ENCODE measurements at regions not wholly inside any gene's neighbourhood (a gene's known extent, or its start where the extent isn't known, plus 50 kb on each side); places are given as distances from the start of the nearest gene placed in this dataset.
A peak's percentile ranks its signal among the peaks of the same experiment; 100 is the strongest.

DNA sequence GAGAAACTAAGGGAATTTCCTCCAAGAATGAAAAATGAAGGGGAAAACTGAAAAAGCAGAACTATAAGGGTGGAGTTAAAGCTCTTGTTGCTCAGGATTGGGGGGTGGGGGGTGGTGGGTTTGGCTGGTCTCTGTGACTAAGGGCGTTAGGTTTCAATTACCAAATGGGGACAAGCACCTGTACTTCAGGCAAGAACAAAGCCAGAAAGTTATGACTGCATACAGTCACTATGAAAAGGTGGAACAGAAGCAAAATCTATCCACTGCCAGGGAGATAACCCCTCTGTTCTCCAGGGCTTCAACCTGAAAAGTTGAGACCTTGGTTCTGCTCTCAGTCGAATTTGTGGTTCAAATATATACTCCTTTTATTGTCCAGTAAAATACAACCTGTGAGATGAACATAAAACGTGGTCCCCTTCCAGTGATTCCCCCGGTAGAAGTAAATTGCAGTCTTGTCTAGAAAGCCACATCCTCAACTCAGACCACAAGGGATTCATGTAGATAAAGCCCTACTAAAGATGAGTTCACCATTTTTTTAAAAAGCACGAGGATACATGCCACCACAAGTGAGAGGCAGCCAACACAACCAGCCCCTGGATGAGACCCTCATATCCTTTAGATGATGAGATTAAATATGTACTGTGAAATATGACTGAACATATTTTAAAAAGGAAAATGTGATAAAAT, 257.1 kb upstream of the RPS6KA3 start:
- H3K36me3 Mint-ChIP-seq (ENCODE audit: low read depth): peaks cover 2% of the 10 kb centered on the region
- peaks cover 6% of the 10 kb centered on the region for H3K9me3 Mint-ChIP-seq
- peak overlapping the region; percentile 4 for H3K4me3 Mint-ChIP-seq
- peak overlapping the region; percentile 65 for H3K27ac Mint-ChIP-seq
- H3K27me3 Mint-ChIP-seq (ENCODE audit: low read depth): peaks cover 35% of the 10 kb centered on the region
- H3K4me1 Mint-ChIP-seq (ENCODE audit: low read depth): peaks cover 27% of the 10 kb centered on the region

- Mint-ChIP-seq H3K27me3 (ENCODE audit: low read depth) (peaks cover 26% of the 10 kb centered on the region), H3K4me3 (no peak overlapping the region), H3K36me3 (ENCODE audit: low read depth) (peaks cover 7% of the 10 kb centered on the region), H3K27ac (no peak overlapping the region), H3K4me1 (ENCODE audit: low read depth) (peaks cover 28% of the 10 kb centered on the region), H3K9me3 (peaks cover 6% of the 10 kb centered on the region)
Observed at GRCh38 chrX:20522420-20522819, 255.7 kb upstream of the RPS6KA3 start.

DNA sequence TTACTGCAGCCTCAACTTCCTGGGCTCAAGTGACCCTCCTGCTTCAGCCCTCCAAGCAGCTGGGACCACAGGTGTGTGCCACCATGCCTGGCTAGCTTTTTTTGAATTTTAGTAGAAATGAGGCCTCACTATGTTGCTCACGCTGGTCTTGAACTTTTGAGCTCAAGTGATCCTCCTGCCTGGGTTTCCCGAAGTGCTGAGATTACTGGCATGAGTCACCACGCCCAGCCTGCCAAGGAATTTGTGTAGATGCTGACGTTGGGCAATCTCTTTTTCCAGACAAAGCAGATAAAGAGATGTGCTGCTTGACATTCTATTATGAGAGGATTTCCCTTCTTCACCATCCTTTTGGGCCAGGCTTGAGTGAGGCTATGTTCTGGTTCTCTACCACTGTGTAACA, 254.5 kb upstream of the RPS6KA3 start:
- peaks cover 29% of the 10 kb centered on the region for H3K4me1 Mint-ChIP-seq (ENCODE audit: low read depth)
- H3K36me3 Mint-ChIP-seq (ENCODE audit: low read depth): peaks cover 9% of the 10 kb centered on the region
- peaks cover 6% of the 10 kb centered on the region for H3K9me3 Mint-ChIP-seq

GRCh38 chrX:20519826-20520225, 253.1 kb upstream of the RPS6KA3 start:
- H3K4me1 Mint-ChIP-seq (ENCODE audit: low read depth): peaks cover 42% of the 10 kb centered on the region
- H3K36me3 Mint-ChIP-seq (ENCODE audit: low read depth): peaks cover 9% of the 10 kb centered on the region
- peaks cover 17% of the 10 kb centered on the region for H3K27me3 Mint-ChIP-seq (ENCODE audit: low read depth)
- no peak overlapping the region for H3K27ac Mint-ChIP-seq
- peaks cover 14% of the 10 kb centered on the region for H3K9me3 Mint-ChIP-seq
- H3K4me3 Mint-ChIP-seq: no peak overlapping the region

More for the DNA sequence above, 254.5 kb upstream of the RPS6KA3 start:
- no peak overlapping the region for H3K27ac Mint-ChIP-seq
- no peak overlapping the region for H3K4me3 Mint-ChIP-seq
- peaks cover 17% of the 10 kb centered on the region for H3K27me3 Mint-ChIP-seq (ENCODE audit: low read depth)

- Mint-ChIP-seq H3K27ac (no peak overlapping the region), H3K4me1 (ENCODE audit: low read depth) (peaks cover 43% of the 10 kb centered on the region)
Observed at GRCh38 chrX:20519146-20519545, 252.4 kb upstream of the RPS6KA3 start.

DNA sequence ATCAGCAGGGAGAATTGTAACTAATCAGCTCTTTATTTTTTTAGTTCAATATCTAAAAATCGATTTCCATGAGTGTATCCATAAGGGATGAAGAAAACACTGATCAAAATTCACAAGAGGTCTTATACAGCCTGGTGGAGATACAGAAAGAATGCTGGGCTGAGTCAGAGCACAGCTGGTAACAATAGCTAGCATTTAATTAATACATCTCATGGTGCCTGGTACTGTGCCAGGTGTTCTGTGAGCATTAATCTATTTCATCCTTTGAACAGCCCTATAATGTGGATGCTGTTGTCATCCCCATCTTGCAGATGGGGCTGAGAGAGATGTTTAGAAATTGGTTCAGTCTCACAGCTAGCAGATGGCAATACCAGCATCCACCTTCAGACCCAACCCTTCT, 250.9 kb upstream of the RPS6KA3 start:
- H3K27me3 Mint-ChIP-seq (ENCODE audit: low read depth): peaks cover 17% of the 10 kb centered on the region
- H3K4me1 Mint-ChIP-seq (ENCODE audit: low read depth): peaks cover 35% of the 10 kb centered on the region

More at GRCh38 chrX:20519146-20519545, 252.4 kb upstream of the RPS6KA3 start:
- H3K9me3 Mint-ChIP-seq: peaks cover 14% of the 10 kb centered on the region
- H3K27me3 Mint-ChIP-seq (ENCODE audit: low read depth): peaks cover 17% of the 10 kb centered on the region
- H3K4me3 Mint-ChIP-seq: no peak overlapping the region
- H3K36me3 Mint-ChIP-seq (ENCODE audit: low read depth): peaks cover 9% of the 10 kb centered on the region

DNA sequence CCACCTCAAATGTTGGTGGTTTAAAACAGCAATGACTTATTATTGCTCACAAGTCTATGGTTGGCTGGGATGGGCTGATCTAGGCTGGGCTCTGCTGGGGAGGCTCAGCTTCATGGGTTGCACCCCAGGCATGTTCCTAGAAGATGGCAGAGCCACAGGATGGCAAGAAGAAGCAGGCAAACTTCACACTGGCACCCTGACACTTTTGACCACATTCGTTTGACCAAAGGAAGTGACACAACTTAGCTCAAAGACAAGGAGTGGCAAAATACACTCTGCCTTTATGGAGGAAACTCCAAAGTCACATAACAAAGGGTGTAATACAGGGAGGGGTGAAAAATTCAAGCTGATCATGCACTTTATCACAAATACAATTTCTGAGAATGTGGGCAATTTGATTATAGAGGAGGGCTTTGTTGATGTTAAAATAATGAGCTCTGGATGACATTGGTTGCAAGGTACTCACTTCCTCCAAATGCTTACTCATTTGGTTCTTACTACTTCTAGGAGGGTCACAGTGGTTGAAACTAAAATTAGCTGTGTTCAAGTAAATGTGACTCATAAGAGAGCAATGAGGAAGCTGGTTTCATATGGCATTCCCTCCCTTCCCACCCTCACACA, 249.2 kb upstream of the RPS6KA3 start:
- Mint-ChIP-seq H3K4me1 (ENCODE audit: low read depth) (peaks cover 35% of the 10 kb centered on the region), H3K9me3 (peaks cover 16% of the 10 kb centered on the region), H3K27me3 (ENCODE audit: low read depth) (peaks cover 17% of the 10 kb centered on the region), H3K4me3 (peak overlapping the region; percentile 28), H3K36me3 (ENCODE audit: low read depth) (peaks cover 12% of the 10 kb centered on the region), H3K27ac (peak overlapping the region; percentile 94)

More for the DNA sequence above, 250.9 kb upstream of the RPS6KA3 start:
- peaks cover 9% of the 10 kb centered on the region for H3K36me3 Mint-ChIP-seq (ENCODE audit: low read depth)
- no peak overlapping the region for H3K4me3 Mint-ChIP-seq
- H3K27ac Mint-ChIP-seq: no peak overlapping the region
- peaks cover 13% of the 10 kb centered on the region for H3K9me3 Mint-ChIP-seq

DNA sequence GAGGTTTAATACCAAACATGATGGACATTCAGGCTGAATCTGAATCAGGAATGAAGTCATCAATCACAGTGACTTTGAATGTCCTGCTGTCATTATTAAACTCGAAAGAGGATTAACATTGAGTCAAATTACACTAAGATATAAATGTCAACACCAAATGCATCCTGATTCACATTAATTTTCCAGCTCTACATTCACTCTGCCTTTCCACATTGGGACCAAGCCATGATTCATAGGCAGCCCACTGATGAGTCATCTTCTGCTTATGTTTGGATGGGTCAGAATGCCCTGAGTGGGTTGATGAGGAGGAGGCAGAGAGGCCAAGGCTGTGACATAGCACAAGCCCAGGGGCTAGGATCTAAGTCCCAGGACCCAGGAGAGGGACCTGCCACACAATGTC, 247.6 kb upstream of the RPS6KA3 start:
- Mint-ChIP-seq H3K27me3 (ENCODE audit: low read depth) (peaks cover 12% of the 10 kb centered on the region), H3K4me1 (ENCODE audit: low read depth) (peaks cover 31% of the 10 kb centered on the region), H3K9me3 (peaks cover 16% of the 10 kb centered on the region), H3K36me3 (ENCODE audit: low read depth) (peaks cover 11% of the 10 kb centered on the region), H3K4me3 (no peak overlapping the region), H3K27ac (no peak overlapping the region)

DNA sequence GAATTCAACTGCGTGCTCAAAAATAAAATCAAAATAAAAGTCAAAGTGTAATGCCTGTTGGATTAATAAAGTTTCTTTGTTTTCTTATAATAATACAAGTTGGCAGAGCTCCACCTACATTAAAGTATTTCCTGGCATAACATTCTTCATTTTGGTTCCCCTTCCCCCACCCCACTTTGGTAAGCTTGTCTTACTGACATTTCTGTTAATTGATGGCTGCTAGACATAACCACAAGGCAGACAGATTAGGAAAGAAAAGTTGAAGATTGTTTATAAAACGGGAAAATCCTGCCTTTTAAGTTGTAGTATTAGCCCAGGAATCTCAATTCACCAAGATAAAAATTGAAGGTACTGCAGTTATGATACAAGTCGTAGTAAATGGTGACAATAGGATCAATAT, 246.5 kb upstream of the RPS6KA3 start:
- H3K9me3 Mint-ChIP-seq: peaks cover 16% of the 10 kb centered on the region
- no peak overlapping the region for H3K4me3 Mint-ChIP-seq
- peaks cover 5% of the 10 kb centered on the region for H3K36me3 Mint-ChIP-seq (ENCODE audit: low read depth)
- H3K4me1 Mint-ChIP-seq (ENCODE audit: low read depth): peaks cover 22% of the 10 kb centered on the region
- no peak overlapping the region for H3K27ac Mint-ChIP-seq
- peaks cover 14% of the 10 kb centered on the region for H3K27me3 Mint-ChIP-seq (ENCODE audit: low read depth)

- Mint-ChIP-seq H3K4me1 (ENCODE audit: low read depth) (peaks cover 18% of the 10 kb centered on the region), H3K4me3 (no peak overlapping the region), H3K27ac (no peak overlapping the region), H3K9me3 (peaks cover 18% of the 10 kb centered on the region), H3K27me3 (ENCODE audit: low read depth) (peaks cover 17% of the 10 kb centered on the region), H3K36me3 (ENCODE audit: low read depth) (peaks cover 3% of the 10 kb centered on the region)
Observed at GRCh38 chrX:20511792-20512191, 245.1 kb upstream of the RPS6KA3 start.

- H3K36me3 Mint-ChIP-seq (ENCODE audit: low read depth): peaks cover 3% of the 10 kb centered on the region
- peaks cover 37% of the 10 kb centered on the region for H3K27me3 Mint-ChIP-seq (ENCODE audit: low read depth)
- H3K27ac Mint-ChIP-seq: no peak overlapping the region
- peaks cover 4% of the 10 kb centered on the region for H3K4me1 Mint-ChIP-seq (ENCODE audit: low read depth)
- H3K9me3 Mint-ChIP-seq: peaks cover 6% of the 10 kb centered on the region
- H3K4me3 Mint-ChIP-seq: no peak overlapping the region
Observed at GRCh38 chrX:20507901-20508620, 241.4 kb upstream of the RPS6KA3 start.

- no peak overlapping the region for H3K4me3 Mint-ChIP-seq
- no peak overlapping the region for H3K27ac Mint-ChIP-seq
- H3K9me3 Mint-ChIP-seq: peaks cover 5% of the 10 kb centered on the region
- peaks cover 8% of the 10 kb centered on the region for H3K4me1 Mint-ChIP-seq (ENCODE audit: low read depth)
- peaks cover 48% of the 10 kb centered on the region for H3K27me3 Mint-ChIP-seq (ENCODE audit: low read depth)
- peaks cover 1% of the 10 kb centered on the region for H3K36me3 Mint-ChIP-seq (ENCODE audit: low read depth)
Observed at GRCh38 chrX:20506739-20507138, 240.0 kb upstream of the RPS6KA3 start.

DNA sequence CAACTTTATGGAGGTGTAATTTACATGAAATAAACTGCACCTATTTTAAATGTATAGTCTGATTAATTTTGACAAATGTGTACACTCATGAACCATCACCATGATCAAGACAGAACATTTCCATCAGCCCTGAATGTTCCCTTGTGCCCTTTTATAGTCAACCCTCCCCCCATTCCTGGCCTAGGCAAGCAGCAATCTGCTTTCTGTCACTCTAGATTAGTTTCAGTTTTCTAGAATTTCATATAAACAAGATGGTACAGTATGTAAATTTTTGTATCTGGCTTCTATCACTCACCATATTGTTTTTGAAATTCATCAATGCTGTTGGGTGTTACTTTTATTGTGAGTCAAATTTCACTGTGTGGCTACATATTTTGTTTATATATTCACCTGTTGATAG, 234.2 kb upstream of the RPS6KA3 start:
- H3K27ac Mint-ChIP-seq: no peak overlapping the region
- H3K4me1 Mint-ChIP-seq (ENCODE audit: low read depth): peaks cover 22% of the 10 kb centered on the region
- H3K9me3 Mint-ChIP-seq: no peaks in the 10 kb centered on the region
- H3K27me3 Mint-ChIP-seq (ENCODE audit: low read depth): peaks cover 50% of the 10 kb centered on the region
- H3K36me3 Mint-ChIP-seq (ENCODE audit: low read depth): peaks cover 1% of the 10 kb centered on the region
- no peak overlapping the region for H3K4me3 Mint-ChIP-seq

- Mint-ChIP-seq H3K4me1 (ENCODE audit: low read depth) (peaks cover 22% of the 10 kb centered on the region), H3K9me3 (no peaks in the 10 kb centered on the region), H3K27me3 (ENCODE audit: low read depth) (peaks cover 47% of the 10 kb centered on the region), H3K27ac (peak overlapping the region; percentile 77), H3K4me3 (peak overlapping the region; percentile 64), H3K36me3 (ENCODE audit: low read depth) (peaks cover 1% of the 10 kb centered on the region)
Observed at GRCh38 chrX:20500171-20500865, 233.6 kb upstream of the RPS6KA3 start.
